Breast epithelium (tissue), 4 donors: ENCODE measurements at regions not wholly inside any gene's neighbourhood (a gene's known extent, or its start where the extent isn't known, plus 50 kb on each side); places are given as distances from the start of the nearest gene placed in this dataset.

Source experiments
- DNase-seq, 2 donors: peaks; one replicate each; pipeline ENCODE4 v3.0.0-alpha.2; 2019; ENCODE audit warnings: low spot score in 2 of 2
- H3K27ac ChIP-seq, 2 donors: fragments of 200-600 bp; sonication (generic) in 1 of 2; one replicate each; pipeline ENCODE4 v1.5.1; 2016 to 2019; ENCODE audit warnings: mild to moderate bottlenecking in 1 of 2
- H3K27me3 ChIP-seq, 2 donors: fragments of 200-600 bp; sonication (generic) in 1 of 2; one replicate each; pipeline versions ENCODE4 v1.5.1 to v1.6.0; 2017 to 2019; ENCODE audit warnings: control low read depth in 1 of 2, mild to moderate bottlenecking in 1 of 2
- H3K36me3 ChIP-seq: fragments of 200-600 bp; one replicate; pipeline ENCODE4 v1.5.1; 2019
- H3K4me1 ChIP-seq, 2 donors: fragments of 200-600 bp; sonication (generic); one replicate each; pipeline ENCODE4 v1.5.1; 2016 to 2019; ENCODE audit warnings: control low read depth in 1 of 2
- H3K4me3 ChIP-seq, 3 donors: fragments of 200-600 bp; sonication (generic); 1 replicate in 2 of 3; 2 replicates in 1 of 3; pipeline ENCODE4 v1.5.1; 2016 to 2019; ENCODE audit warnings: mild to moderate bottlenecking in 3 of 3, moderate library complexity in 2 of 3
- H3K9me3 ChIP-seq, 2 donors: fragments of 200-600 bp; sonication (generic) in 1 of 2; one replicate each; pipeline ENCODE4 v1.5.1; 2016 to 2019; ENCODE audit warnings: control low read depth in 1 of 2
- POLR2A ChIP-seq: fragments of 450-650 bp; IDR thresholded peaks from one replicate; pipeline ENCODE4 v1.6.1; 2016; ENCODE audit warnings: antibody characterized with exemption, mild to moderate bottlenecking, moderate library complexity
- POLR2AphosphoS5 ChIP-seq, 3 donors: sonication (generic); formaldehyde crosslinking; IDR thresholded peaks; one replicate each; pipeline ENCODE4 v1.6.1; 2017; ENCODE audit warnings: antibody characterized with exemption in 3 of 3
- intact Hi-C: fragments of 100-400 bp; cut with DNase I; formaldehyde crosslinking; loops from one replicate; pipeline ENCODE4 v1.15.1; 2023; ENCODE audit warnings: low total_unique reads
- TF ChIP-seq, protein P1 (sequence below), 3 donors: fragments of 450-650 bp; IDR thresholded peaks; one replicate each; pipeline ENCODE4 v1.5.1; 2016 to 2017; ENCODE audit warnings: antibody characterized with exemption in 3 of 3, mild to moderate bottlenecking in 3 of 3, moderate library complexity in 3 of 3

DNA sequence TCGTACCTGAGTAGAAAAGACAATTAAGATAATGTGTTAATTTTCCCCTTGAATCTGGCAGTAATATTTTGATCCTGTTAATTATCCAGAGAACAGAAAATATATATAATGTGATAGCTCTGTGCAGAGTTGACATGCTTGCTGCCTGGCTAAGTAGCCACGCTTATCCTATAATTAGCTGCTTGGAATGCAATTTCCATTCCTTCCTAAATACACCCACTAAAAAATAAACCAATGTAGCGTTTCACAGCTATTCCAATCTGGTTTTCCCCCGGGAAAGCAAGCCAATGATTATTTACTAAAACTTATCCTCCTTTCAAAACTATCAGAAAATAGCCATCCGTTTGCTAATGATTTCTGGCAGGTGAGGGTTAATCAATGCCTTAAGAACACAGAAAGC, 134.5 kb upstream of the IRX5 start:
- intact Hi-C loops = no loop called here
- no peaks in the 10 kb centered on the region for H3K36me3 ChIP-seq
- no peaks in the 10 kb centered on the region for H3K27me3 ChIP-seq
- H3K4me1 ChIP-seq = no peaks in the 10 kb centered on the region
- DNase-seq = no peak
- no peak overlapping the region for H3K27ac ChIP-seq
- H3K9me3 ChIP-seq = no peaks in the 10 kb centered on the region
- H3K4me3 ChIP-seq = no peak overlapping the region
- TF ChIP-seq, protein P1, sequence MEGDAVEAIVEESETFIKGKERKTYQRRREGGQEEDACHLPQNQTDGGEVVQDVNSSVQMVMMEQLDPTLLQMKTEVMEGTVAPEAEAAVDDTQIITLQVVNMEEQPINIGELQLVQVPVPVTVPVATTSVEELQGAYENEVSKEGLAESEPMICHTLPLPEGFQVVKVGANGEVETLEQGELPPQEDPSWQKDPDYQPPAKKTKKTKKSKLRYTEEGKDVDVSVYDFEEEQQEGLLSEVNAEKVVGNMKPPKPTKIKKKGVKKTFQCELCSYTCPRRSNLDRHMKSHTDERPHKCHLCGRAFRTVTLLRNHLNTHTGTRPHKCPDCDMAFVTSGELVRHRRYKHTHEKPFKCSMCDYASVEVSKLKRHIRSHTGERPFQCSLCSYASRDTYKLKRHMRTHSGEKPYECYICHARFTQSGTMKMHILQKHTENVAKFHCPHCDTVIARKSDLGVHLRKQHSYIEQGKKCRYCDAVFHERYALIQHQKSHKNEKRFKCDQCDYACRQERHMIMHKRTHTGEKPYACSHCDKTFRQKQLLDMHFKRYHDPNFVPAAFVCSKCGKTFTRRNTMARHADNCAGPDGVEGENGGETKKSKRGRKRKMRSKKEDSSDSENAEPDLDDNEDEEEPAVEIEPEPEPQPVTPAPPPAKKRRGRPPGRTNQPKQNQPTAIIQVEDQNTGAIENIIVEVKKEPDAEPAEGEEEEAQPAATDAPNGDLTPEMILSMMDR (IDR thresholded peaks at IDR 0.05) = no peak
- TF ChIP-seq POLR2A (no peak), POLR2AphosphoS5 (IDR thresholded peaks at IDR 0.05) (no peak)

DNA sequence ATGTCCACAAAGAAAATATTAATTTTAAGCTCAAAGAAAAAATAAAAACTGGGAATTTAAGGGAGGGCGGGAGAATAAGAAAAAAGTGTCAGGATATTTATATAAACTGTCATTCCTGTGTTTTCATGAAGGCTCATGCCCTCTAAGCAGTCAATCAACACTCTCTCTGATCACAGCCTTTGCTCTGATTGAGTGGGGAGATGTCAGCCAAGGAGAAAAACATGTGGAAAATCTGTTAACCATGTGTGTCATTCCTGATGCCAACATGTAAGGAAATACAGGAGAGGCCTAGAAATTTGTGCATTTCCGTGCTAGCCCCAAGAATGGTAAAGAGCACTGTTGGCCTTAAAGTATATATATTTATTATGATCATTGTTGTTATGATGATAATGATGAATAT, 137.9 kb upstream of the IRX5 start:
- intact Hi-C loops = no loop called here
- no peak overlapping the region for H3K27ac ChIP-seq
- H3K9me3 ChIP-seq = peaks cover 0 to under 1% of the 10 kb centered on the region in 2 donors

DNA sequence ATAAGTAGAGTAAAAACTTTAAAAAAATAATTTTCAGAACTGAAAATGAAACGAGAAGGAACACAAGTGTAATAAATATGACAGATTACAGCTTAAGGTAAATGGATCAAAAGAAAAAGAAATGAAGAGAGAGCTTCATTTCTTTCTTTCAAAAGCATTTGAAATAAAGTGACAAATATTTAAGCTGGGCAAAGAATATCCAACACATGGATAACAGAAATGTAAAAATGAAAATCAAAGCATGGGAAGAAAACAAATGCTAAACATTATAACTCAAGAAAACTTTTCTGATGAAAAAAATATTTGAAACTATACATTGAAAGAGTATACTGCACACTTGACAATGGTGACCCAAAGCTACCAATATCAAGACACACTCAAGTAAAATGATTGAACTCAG, 143.6 kb upstream of the IRX5 start:
- intact Hi-C loops = no loop called here
- H3K4me3 ChIP-seq = no peak overlapping the region
- no peak overlapping the region for H3K27ac ChIP-seq
- H3K9me3 ChIP-seq = peaks cover 0 to 14% of the 10 kb centered on the region in 2 donors
- TF ChIP-seq POLR2AphosphoS5 (IDR thresholded peaks at IDR 0.05) (no peak), POLR2A (no peak)
- TF ChIP-seq, protein P1 (IDR thresholded peaks at IDR 0.05) = no peak
- H3K36me3 ChIP-seq = no peaks in the 10 kb centered on the region
- DNase-seq = no peak
- H3K4me1 ChIP-seq = no peaks in the 10 kb centered on the region
- no peaks in the 10 kb centered on the region for H3K27me3 ChIP-seq

More for the DNA sequence above, 137.9 kb upstream of the IRX5 start:
- H3K4me3 ChIP-seq = no peak overlapping the region
- H3K27me3 ChIP-seq = no peaks in the 10 kb centered on the region
- no peak for TF ChIP-seq POLR2A
- TF ChIP-seq, protein P1 (IDR thresholded peaks at IDR 0.05) = no peak
- no peak for TF ChIP-seq POLR2AphosphoS5 (IDR thresholded peaks at IDR 0.05)
- no peaks in the 10 kb centered on the region for H3K4me1 ChIP-seq
- no peak for DNase-seq
- no peaks in the 10 kb centered on the region for H3K36me3 ChIP-seq

DNA sequence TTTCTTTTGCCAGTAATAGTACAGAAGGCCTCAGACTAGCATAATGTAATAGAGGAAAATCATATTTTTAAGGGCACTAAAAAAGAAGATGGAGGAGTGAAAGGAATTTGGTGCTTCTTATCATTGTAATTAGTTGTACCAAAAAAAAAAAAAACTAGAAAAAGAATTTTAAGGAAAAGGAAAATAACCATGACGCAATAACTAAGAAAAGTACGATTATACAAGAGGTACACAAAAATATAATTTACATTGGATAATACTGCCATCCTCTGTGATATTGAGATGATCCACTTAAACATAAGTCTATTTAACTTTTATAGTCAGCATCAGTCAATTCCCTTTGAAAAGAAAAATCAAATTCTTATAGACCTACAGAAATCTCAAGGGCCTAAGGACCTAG, 146.7 kb upstream of the IRX5 start:
- Histone ChIP-seq H3K27ac (no peak overlapping the region), H3K9me3 (peaks cover 0 to 14% of the 10 kb centered on the region in 2 donors), H3K27me3 (no peaks in the 10 kb centered on the region), H3K36me3 (no peaks in the 10 kb centered on the region), H3K4me1 (no peaks in the 10 kb centered on the region), H3K4me3 (no peak overlapping the region)
- intact Hi-C loops = no loop called here
- no peak for TF ChIP-seq POLR2A
- no peak for DNase-seq

DNA sequence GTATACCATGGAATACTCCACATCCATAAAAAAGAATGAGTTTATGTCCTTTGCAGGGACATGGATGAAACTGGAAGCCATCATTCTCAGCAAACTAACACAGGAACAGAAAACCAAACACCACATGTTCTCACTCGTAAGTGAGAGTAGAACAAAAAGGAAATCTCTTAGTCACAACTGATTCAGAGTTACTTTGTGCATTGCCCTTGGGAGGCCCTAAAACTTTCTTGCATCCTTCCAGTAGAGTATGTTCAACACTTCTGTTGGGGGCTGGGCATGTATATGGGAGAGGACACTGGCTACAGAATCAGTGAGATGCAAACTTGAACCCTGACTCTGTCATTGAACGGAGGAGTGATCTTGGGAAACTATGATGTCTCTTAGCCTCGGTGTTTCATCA, 147.4 kb upstream of the IRX5 start:
- H3K9me3 ChIP-seq = peaks cover 0 to 14% of the 10 kb centered on the region in 2 donors
- intact Hi-C loops = no loop called here
- no peaks in the 10 kb centered on the region for H3K27me3 ChIP-seq
- H3K27ac ChIP-seq = no peak overlapping the region
- H3K4me1 ChIP-seq = no peaks in the 10 kb centered on the region
- H3K36me3 ChIP-seq = no peaks in the 10 kb centered on the region
- TF ChIP-seq POLR2A (no peak), POLR2AphosphoS5 (IDR thresholded peaks at IDR 0.05) (no peak)
- TF ChIP-seq, protein P1 (IDR thresholded peaks at IDR 0.05) = no peak
- no peak overlapping the region for H3K4me3 ChIP-seq
- DNase-seq = no peak

DNA sequence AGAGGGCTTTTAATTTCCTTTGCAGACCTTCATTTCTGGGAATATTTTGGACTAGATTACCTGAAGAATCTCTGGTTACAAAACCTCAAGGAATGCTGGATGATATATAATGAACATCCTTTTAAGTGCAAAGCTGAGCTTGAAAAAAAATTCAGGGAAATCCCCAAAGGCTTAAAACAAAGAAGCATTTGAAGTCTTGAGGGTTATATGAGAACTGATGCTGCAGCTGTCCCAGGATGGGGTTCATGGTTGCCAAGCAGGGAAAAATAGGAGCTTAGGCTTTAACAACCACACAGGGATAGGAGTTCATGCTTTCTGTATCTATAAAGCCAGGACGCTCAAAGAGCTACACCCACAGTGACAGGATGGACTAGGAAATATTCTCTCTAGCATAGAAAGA, 150.4 kb upstream of the IRX5 start:
- no peak overlapping the region for H3K4me3 ChIP-seq
- DNase-seq = peak in 1 of 2 donors; percentile 21
- no peaks in the 10 kb centered on the region for H3K9me3 ChIP-seq
- H3K27me3 ChIP-seq = no peaks in the 10 kb centered on the region
- no peaks in the 10 kb centered on the region for H3K4me1 ChIP-seq
- TF ChIP-seq POLR2A = no peak
- TF ChIP-seq POLR2AphosphoS5 (IDR thresholded peaks at IDR 0.05) = no peak
- TF ChIP-seq, protein P1 (IDR thresholded peaks at IDR 0.05) = no peak
- peak overlapping the region; percentile 15 to 57 for H3K27ac ChIP-seq
- H3K36me3 ChIP-seq = no peaks in the 10 kb centered on the region
- intact Hi-C loops = no loop called here
